ENCODE measurements at regions not wholly inside any gene's neighbourhood (a gene's known extent, or its start where the extent isn't known, plus 50 kb on each side); places are given as distances from the start of the nearest gene placed in this dataset.

DNA sequence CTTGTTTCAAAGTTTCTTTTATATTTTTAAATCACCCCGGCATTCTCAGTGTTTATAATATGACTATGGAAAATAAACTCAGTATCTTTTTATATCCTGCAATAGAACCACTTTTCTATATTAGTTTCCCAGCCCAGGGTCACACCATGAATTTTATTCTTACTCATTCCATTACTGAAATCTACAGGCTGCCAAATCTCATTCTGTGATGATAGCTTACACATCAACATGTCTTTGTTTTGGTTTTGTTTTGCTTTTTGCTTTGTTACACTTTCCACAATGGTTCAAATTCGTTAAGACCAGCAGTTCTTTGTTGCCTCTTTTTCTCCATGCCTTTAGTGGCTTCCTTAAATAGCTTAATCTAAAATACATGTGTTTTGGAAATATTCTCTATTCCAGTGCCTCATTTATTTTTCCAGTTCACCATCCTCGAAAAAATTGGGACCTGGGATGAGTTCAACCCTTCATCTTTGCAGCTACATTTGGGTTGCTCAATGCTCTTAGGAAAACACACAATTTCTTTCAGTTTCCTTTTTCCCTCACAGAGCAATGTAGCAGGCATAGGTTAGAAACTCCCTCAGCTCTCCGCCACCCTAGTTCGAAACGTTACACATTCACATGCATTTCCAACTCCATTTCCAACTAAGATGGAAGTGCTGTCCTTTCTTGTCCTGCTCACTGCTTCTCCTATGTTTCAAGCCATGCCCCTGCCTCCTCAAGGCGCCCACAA, 1146.3 kb downstream of the MAT2B start:
- no peak for DNase-seq

DNA sequence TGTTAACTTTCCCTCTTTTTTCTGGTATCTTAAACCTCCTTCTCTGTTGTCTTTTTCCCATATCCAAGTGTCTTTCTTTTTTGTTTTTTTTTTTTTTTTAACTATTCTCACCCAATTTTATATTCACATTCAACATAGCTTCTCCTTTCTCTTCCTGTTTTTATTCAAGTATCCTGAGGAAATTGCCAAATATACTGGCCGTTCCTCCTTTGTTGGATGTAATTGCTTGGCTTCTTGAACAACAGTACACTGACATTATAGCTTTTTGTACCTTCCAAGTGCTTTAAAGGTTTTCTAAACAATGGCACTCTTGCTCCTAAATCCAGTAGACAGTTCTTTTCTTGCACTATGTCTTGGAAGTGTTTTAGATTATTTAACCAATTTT, 1146.8 kb downstream of the MAT2B start:
- DNase-seq = no peak

DNA sequence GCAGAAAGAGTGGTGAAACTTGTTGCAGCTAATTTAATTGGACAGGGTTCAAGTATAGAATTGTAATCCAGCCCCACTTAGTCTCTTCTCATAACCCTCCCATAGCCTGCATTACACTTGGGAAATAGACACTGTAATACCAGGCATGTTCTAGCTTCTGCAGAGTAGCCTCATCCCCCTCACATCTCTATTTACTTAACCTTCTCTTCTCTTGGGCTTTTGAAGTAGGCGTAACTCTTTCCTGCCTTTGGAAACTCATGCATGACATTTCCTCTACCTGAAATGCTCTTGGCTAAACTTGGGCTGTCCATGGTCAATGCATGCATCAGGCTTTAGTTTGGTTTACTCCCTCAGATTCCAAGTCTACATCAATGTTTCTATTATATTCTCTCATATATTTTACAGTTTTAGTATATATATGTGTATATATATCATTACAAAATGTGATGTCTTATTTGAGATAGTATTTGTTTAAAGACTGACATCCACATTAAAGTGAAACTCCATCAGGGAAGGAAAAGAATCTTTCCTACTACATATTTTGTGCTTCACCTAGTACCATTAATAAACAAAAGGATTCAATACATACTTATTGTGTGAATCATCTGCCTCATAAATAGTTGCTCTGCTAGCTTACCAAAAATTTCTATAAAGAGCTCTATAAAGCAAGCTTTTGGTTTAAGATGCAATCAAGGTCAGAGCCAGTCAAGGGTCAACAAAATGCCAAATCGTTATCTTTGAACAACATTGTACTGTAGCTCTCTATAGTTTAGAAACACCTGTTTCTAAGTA, 1158.0 kb downstream of the MAT2B start:
- DNase-seq = no peak

DNA sequence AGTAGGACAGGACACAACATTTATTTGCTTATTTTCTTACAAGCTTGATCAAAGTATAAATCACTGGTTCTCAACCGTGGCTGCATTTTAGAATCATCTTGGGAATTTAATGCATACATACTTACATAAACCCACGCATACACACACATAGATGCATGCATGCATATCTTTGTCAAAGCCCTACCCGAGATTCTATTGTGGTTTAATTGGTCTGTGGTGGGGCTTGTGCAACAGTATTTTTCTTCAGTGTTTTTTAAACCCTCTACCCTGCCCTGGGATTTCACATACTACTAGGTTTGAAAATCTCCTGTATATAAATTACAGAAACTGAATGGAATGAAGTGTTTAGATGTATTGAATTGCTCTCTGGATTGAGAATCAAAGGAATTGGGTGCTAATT, 1166.2 kb downstream of the MAT2B start:
- DNase-seq = no peak

DNA sequence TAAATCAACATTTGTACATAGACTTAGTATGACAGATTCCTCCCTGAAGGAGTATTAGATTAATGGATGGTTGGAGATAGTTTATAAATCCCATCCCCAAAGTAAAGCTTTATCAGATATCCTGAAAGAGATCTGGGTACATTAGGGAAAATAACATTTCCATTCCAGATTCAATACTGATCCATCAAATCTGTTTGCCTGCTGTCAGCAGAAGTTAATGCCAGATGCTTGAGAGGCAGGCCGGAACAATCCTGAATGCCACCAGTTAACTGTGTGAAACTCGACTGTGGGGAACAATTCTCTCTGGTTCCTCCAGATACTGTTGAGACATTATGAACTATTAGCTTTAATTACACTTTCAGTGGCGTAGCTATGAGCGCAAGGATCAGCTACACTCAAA, 1166.8 kb downstream of the MAT2B start:
- DNase-seq = no peak

DNA sequence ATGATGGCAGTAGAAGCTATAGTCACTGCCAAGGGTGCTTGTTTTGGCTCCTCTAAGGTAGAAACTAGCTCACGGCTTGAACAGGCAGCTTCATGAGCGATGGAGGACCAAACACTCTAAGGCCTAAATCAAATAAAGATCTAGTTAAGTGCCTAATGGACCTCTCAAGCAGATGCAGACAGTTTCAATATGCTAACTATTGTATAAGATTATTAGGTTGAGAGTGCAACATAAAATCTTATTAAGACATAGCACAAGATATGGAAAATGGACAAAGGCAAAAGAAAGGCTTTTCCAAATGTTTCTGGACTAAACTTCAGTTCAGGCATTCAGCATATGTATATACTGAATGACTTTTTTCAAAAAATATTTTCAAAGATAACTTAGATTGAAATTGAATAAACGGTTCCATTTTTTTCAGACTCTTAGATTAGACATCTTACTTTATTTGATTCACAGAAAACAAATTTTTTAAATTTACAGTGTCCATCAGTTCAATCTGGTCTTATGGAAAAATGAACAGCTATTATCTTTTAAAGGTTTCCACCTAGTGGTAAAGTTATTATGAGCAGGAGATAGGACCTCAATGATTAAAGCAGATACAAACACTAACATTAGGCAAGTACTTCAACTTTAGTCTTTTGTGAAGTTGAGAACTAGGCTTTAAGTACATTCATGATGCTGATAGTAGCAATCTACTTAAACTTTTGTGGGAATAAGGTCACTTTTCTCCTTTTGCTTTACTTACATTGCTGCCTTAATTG, 1167.7 kb downstream of the MAT2B start:
- DNase-seq = no peak

DNA sequence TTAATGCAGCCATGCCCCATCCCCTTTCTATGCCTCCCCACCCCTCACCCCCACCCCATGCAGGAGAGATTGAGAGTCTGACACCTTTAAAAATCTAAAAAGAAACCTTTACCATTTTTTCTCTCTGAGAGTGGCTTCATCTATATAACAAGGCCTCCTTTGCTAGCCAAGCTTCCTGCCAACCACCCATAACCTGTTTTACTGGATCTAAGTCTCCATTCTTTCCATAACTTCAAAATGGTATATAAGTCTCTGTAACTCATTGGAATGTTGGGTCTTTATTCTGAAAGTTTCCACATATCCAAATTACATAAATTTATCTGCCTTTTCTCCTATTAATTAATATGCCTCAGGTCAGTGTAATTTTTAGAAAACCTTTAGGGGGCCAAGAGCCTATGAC, 1174.0 kb downstream of the MAT2B start:
- DNase-seq = no peak

DNA sequence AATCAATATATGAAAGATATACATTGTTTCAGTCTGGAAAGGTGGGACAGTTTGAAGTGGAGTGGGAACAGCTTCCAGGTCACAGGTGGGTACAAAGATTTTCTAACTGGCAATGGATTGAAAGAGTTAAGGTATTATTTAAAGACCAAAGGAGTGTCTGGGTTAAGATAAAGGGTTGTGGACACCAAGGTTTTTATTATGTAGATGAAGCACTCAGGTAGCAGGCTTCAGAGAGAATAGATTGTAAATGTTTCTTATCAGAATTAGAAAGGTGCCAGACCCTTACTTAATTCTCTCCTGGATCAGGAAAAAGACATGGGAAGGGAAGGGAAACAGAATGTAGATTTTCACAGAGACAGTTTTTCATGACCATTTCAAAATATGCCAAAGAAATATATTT, 1174.8 kb downstream of the MAT2B start:
- no peak for DNase-seq

DNA sequence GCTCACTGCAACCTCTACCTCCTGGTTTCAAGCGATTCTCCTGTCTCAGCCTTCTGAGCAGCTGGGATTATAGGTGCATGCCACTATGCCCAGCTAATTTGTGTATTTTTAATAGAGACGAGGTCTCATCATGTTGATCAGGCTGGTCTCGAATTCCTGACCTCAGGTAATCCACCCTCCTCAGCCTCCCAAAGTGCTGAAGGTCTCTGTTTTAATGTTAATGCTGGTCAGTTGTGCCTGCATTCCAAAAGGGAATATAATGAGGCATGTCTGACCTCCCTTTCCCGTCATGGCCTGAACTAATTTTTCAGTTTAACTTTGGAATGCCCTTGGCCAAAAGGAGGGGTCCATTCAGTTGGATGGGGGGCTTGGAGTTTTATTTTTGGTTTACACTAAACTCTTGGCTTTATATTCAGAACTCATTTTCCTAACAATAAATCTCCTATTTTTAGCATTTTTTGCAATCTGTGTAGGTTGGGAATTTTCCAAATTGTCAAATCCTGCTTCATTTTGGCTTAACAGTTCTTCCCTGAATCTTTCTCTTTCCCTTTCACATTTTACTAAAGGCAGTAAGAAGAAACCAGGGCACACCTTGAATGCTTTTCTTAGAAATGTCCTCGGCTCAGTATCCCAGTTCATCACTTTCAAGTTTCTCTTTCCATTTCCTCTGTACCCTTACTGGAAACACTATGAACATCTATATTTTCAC, 1175.5 kb downstream of the MAT2B start:
- no peak for DNase-seq

DNA sequence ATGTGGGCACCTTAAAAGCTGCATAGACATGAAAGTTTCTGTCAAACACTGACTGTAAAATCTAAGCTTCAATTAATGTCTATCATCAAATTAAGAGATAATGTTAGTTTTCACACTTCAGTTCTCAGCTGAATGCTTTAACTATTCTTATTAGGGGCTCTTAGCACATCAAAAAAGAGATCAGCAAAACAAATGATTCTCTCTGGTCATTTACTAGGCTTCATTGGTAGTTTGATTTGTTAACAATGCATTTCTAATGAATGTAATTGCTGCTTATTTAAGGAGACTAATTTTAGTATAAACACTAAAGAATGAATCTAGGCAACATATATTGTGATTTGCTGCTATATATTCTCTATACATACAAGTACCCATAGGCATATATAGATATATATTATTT, 1182.0 kb downstream of the MAT2B start:
- DNase-seq = no peak

DNA sequence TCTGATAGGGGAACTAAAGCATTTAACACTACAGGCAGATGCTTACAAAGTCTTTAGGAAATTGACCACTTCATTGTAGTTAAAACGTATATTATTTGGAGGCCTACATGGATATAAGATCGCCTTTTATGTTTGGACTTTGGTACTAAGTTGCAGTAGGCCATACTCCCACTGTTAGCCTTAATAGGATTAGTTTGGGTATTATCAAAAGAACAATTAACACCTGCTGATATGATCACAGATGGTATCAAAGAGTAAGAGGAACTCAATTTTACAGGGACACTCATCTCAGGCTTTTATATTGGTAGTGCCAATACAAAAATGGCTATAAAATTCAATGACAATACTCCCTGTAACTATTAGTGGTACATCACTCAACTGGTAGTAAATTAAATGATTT, 1183.0 kb downstream of the MAT2B start:
- no peak for DNase-seq

DNA sequence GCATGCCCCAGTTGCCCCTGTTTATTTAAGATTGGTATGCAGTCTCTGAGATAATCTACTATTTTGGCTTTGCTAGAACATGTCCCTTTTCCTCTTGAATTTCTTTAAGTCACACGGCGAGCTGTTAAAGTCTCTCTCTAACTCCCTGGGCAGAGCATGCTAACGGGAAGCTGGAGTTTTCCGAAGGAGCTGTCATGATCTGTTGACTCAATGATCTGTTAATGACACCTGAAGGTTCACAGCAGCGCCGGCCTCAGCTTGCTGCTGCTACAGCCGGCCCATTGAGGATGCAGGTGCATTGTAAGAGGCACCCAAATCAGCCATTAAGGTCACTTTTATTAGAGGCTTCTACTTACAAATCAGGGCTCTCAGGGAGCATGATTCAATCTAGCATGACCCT, 1203.4 kb downstream of the MAT2B start:
- no peak for DNase-seq

DNA sequence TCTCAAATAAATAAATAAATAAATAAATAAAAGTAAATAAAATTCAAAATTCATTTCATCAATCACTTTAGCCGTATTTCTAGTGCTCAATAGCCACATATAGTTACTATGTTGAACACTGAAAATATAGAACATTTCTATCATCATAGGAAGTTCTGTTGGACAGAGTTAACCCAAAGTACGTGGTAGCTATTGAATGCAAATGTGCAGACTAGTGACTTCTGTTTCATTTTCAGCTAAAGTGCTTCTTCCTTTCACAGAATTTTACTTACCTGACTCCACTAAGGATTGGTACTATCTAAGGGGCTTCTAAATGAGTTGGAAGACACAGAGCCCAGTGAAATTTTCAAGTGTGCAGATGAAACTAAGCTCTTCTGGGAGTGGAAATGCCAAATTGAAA, 1208.3 kb downstream of the MAT2B start:
- DNase-seq = no peak

DNA sequence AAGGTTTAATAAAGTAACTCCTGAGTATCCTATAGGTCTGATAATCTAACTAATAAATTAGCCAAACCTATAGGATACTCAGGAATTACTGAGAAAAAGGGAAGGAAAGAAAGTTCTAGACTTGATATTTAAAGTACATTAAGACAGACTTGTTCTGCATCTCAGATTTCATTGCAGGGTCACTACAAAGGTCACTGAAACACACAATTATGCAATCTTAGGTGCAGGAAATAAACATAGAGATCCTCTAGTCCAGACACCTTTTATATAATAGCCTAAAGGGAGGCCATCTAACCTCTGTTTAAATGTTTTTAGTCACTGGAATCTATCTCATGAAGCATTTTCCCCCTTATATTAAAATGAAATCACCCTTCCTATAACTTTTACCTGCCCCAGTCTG, 1215.7 kb downstream of the MAT2B start:
- no peak for DNase-seq

DNA sequence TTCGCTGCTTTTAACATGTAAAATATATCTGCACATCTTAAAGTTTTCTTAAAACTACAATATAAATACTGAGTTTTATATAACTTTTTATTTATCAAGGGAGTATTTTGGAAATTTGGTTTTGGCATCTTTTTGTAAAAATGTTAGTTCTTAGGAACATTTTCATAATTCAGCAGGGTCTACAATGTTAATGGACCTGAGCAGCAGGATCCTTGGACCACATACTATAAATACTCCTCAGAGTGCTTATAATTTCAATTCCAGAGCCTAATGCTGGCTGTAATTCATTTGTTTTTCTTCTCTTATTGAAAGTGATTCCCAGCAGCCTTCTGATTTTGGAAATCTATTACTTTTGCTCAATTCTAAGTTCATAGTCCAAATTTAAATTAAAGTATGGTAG, 1216.2 kb downstream of the MAT2B start:
- DNase-seq = no peak

DNA sequence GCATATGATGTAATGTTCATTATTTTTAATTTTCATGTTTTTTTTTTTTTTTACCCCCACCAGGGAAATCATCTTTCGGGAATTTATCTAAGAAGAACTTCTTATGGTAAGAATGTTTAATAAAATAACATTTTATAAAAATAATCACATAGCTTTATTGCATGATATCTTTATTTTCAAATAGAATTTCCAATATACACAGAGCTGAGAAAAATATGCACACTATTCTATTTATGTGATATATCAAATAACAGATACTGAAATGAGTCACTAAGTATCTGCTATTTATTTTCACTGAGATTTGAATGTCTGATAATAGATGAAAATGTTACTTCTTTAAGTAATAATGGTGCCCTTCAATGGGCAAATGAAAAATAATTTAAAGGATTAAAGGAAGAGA, 1217.3 kb downstream of the MAT2B start:
- no peak for DNase-seq

DNA sequence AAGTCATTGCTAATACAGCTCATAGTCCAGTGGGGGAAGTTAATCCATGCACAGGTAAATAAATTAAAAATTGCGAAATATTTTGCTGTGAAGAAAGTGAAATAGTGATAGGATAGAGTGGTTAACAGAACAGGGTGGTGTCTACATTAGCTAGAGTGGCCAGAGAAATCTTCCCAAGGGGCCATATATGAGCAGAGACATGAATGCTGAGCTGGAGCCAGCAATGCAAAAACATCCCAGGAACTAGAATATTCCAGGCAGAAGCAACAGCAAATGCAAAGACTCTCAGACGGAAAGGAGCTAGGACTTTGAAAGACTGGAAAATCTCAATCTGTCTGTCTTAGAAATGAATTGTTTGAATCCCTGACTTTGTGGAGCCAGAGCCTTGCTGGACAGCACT, 1221.6 kb downstream of the MAT2B start:
- no peak for DNase-seq

DNA sequence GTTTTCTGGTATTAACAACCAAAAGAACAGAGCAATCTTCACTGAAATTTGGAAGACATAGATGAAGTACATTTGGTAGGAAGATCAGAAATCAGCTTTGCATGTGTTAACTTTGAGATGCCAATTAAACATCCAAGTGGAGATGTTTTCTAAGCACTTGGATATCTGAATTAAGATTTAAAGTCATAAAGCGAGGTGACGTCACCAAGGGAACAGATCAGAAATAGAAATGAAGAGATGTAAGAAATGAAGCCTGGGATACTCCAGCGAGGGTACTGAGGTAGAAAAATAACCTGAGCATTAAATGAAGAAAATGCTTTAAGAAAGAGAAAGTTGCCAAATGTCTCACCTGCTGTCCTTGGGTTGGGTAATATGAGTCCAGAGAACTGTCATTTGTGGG, 1223.3 kb downstream of the MAT2B start:
- DNase-seq = no peak

DNA sequence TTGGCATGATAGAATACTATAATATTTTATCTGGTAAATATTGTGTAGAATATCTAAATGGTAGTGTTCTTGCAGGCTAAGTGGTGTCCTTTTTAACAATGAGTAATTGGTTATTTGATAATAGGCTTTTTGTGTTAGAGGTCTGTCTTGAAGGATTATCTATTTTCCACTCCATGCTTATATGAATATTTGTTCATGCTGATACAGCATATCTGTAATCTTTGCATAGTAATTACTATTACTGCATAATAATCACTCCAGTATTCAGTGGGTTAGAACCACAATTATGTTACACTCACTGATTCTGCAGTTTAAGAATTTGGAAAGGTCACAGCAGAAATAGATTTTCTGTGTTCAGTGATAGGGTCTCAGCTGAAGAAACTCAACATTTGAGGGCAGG, 1229.9 kb downstream of the MAT2B start:
- DNase-seq = no peak

DNA sequence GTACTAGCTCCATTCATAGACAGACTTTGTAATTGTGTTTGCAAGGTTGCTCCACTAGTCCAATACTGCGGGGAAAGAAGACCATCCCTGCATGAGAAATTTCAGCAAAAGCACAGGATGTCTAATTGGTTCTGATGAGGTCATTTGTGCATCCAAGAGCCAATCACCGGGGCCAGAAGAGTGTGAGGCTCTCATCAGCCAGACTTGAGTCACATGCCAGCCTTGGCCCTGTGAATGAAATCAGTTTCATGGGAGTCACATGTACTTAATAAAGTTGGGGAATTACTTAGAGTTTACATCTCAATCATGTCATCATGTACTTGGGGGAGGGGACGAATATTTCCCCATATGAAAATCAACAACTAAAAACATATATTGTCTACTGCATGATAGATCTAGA, 1236.0 kb downstream of the MAT2B start:
- no peak for DNase-seq

DNA sequence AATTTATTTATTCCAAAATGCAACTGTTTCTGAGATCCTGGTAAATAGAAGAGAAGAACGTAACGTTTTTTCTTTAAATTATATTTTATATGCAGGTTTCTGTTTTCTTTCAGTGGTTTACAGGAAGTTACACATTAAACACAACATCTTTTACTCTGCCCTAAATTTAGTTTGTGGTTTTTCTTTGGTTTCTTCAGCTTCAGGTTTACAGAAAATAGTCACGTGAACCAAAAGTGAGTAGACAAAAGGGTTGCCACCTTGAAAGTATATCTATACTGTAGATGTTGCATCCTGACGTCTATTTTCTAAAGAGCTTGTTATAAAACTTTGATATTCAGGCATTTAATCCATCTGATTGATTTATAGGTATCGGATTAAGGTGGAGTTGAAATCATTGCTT, 1236.6 kb downstream of the MAT2B start:
- no peak for DNase-seq

DNA sequence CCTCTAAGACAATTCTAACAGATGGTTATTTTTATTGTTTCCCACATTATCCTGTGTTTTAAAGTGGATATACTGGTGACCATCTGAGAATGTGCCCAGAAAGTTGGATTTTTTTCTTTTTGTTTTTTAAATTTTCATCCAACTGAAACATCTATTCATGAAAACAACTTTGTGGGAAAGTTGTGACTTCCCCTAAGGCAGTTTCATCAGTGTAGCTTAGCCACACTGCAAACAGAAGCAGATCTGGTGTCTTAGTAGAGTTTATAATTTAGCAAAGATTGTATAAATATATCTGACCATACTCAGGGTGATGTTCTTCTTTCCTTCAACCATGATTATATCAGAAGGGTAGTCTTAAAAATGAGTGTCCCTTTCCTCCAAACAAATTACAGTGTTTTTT, 1241.3 kb downstream of the MAT2B start:
- DNase-seq = no peak

DNA sequence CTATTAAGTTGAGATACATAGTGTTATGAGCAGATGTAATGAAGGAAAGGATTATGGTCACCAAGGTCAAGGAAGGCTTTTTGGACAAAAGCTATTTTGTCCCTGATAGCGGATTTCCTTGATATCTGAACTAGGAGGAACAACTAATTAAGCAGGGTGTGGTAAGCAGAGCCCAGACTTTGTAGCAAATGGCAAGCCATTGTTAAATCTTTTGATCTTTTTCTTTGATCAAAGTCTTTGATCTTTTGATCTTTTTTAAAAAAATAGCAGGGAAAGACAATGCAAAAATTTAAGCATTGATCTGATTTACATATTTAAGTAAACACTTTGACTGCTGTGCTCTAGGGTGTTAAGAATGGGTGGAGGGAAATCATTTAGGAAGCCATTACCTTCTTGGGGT, 1242.0 kb downstream of the MAT2B start:
- DNase-seq = no peak

Measured in NCI-H1092 treated with DMSO at 0.1 percent for 48 hours (cell line).